SKM-1 (cell line): ENCODE measurements at regions not wholly inside any gene's neighbourhood (a gene's known extent, or its start where the extent isn't known, plus 50 kb on each side); places are given as distances from the start of the nearest gene placed in this dataset.
A peak's percentile ranks its signal among the peaks of the same experiment; 100 is the strongest.
"Not testable (repeated sequence)": the region's sequence is repeated elsewhere in the genome, so short reads cannot be mapped to it uniquely, and the experiment has no call there.

ENCODE experiments used
- DNase-seq: peaks from one replicate; lab custom pipeline; 2025; ENCODE audit not compliant: unreplicated experiment; lab: John Stamatoyannopoulos, UW

- no peak for DNase-seq
Observed at GRCh38 chr4:116688536-116688935, 396.8 kb downstream of the TRAM1L1 start.

GRCh38 chr4:116668190-116668589 lies 417.2 kb downstream of the TRAM1L1 start:
- no peak for DNase-seq

- no peak for DNase-seq
Observed at GRCh38 chr4:116665716-116666115, 419.7 kb downstream of the TRAM1L1 start.

- no peak for DNase-seq
Observed at GRCh38 chr4:116664198-116664597, 421.2 kb downstream of the TRAM1L1 start.

GRCh38 chr4:116639070-116639577 lies 446.3 kb downstream of the TRAM1L1 start:
- DNase-seq: no peak

- DNase-seq: no peak
Observed at GRCh38 chr4:116638592-116638991, 446.8 kb downstream of the TRAM1L1 start.

- peak; percentile 6 for DNase-seq
Observed at GRCh38 chr4:116636917-116637316, 448.5 kb downstream of the TRAM1L1 start.

GRCh38 chr4:116632269-116632668 lies 453.1 kb downstream of the TRAM1L1 start:
- DNase-seq: no peak

GRCh38 chr4:116628598-116628997 lies 456.8 kb downstream of the TRAM1L1 start:
- no peak for DNase-seq

GRCh38 chr4:116627545-116627944 lies 457.8 kb downstream of the TRAM1L1 start:
- no peak for DNase-seq

GRCh38 chr4:116619508-116619907 lies 465.9 kb downstream of the TRAM1L1 start:
- not testable (repeated sequence) for DNase-seq

- DNase-seq: no peak
Observed at GRCh38 chr4:116618638-116619037, 466.7 kb downstream of the TRAM1L1 start.

GRCh38 chr4:116603096-116603495 lies 482.3 kb downstream of the TRAM1L1 start:
- DNase-seq: no peak

- DNase-seq: no peak
Observed at GRCh38 chr4:116599859-116600258, 485.5 kb downstream of the TRAM1L1 start.

- DNase-seq: no peak
Observed at GRCh38 chr4:116598980-116599789, 486.2 kb downstream of the TRAM1L1 start.

GRCh38 chr4:116598155-116598979 lies 487.0 kb downstream of the TRAM1L1 start:
- DNase-seq: no peak

GRCh38 chr4:116590648-116591047 lies 494.7 kb downstream of the TRAM1L1 start:
- DNase-seq: no peak

GRCh38 chr4:116588783-116589182 lies 496.6 kb downstream of the TRAM1L1 start:
- DNase-seq: no peak

GRCh38 chr4:116585246-116585645 lies 500.1 kb downstream of the TRAM1L1 start:
- DNase-seq: no peak

- no peak for DNase-seq
Observed at GRCh38 chr4:116577321-116577720, 508.1 kb downstream of the TRAM1L1 start.

- no peak for DNase-seq
Observed at GRCh38 chr4:116573540-116573939, 511.8 kb downstream of the TRAM1L1 start.

GRCh38 chr4:116561768-116562167 lies 523.6 kb downstream of the TRAM1L1 start:
- DNase-seq: no peak
